HG03064 (cell line): ENCODE measurements at regions not wholly inside any gene's neighbourhood (a gene's known extent, or its start where the extent isn't known, plus 50 kb on each side); places are given as distances from the start of the nearest gene placed in this dataset.

Experiments used
- ATAC-seq: cut with Tn5 transposase; IDR thresholded peaks from one replicate; pipeline ENCODE4 v1.9.1; 2021; ENCODE audit warnings: low read depth; ENCODE audit not compliant: unreplicated experiment

DNA sequence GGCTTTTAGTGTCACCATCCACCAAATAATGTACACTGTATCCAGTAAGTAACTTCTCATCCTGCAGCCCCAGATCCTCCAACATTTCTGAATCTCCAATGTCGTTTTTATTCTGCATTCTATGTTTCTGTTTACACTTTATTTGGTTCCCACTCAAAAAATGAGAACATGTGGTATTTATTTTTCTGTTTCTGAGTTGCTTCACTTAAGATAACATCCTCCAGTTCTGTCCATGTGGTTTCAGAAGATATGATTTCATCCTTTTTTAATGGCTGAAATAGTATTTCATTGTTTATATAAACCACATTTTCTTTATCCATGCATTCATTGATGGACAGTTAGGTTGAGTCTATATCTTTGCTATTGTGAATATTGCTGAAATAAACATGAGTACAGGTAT lies 677.3 kb upstream of the FTMT start:
- no peak for ATAC-seq

DNA sequence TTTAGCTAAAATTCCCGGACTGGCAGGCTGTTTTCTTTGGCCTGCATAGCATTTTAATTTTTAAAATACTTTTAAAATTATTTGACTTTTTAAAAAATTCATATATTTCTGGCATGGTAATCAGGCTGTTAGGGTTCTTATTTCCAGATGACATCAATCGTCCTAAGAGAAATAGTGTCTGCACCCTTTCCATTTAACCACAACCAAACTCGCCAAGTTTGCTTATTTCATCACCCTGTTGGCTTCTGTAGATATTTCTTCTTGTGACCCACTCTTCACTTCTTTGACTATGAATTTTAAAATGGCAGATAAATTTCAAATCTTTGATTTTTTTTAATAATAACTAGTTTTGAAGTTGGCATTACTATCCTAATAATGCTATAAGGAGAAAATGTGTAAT lies 675.7 kb upstream of the FTMT start:
- ATAC-seq, result no peak

DNA sequence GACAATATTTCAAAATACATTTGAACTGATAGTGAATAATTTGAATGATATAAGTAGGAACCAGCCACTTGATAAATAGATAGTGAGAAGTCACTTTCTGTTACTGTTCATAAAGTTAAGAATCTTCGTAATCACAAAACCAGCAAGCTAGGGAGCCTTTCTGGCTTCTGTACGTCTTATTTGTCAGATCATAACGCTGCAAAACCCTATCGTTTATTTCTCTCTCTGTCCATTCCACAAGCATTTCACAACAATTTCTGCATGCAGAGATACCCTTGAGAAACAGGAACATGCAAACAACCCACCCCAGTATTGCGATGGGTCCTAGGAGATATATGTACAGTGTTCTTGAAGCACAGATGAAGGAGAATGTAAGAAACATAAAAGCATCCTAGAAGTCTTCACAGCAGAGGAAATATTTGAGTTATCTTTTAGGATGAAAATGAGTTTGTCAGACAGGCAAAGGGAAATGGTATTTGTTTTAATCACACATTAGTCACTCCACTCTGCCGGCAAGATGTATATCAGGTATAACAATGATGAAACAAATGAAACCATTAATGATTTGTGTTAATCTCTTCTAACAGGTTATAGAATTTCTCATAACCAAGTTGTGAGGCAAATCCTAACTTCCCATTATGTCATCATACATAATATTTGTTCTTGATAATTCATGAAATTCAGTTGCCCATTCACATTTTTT lies 668.7 kb upstream of the FTMT start:
- ATAC-seq, result no peak

DNA sequence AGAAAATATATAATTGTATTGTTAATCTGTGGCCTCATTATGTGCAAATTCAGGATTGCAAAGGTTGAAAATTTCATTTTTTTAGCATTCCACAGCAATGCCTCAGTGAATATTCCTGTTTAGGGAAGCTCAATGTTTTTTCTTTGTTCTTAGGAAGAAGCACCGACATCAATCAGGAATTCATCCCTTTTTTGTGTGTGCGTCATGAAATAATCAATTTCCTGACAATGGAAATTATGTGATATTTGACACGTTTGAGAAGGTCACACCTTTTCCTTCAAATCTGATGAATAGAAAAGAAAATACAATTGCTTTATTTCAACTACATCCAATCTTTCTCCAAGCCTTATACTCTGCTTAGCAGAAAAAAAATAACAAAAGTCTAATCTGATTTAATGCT lies 662.8 kb upstream of the FTMT start:
- ATAC-seq, result no peak

DNA sequence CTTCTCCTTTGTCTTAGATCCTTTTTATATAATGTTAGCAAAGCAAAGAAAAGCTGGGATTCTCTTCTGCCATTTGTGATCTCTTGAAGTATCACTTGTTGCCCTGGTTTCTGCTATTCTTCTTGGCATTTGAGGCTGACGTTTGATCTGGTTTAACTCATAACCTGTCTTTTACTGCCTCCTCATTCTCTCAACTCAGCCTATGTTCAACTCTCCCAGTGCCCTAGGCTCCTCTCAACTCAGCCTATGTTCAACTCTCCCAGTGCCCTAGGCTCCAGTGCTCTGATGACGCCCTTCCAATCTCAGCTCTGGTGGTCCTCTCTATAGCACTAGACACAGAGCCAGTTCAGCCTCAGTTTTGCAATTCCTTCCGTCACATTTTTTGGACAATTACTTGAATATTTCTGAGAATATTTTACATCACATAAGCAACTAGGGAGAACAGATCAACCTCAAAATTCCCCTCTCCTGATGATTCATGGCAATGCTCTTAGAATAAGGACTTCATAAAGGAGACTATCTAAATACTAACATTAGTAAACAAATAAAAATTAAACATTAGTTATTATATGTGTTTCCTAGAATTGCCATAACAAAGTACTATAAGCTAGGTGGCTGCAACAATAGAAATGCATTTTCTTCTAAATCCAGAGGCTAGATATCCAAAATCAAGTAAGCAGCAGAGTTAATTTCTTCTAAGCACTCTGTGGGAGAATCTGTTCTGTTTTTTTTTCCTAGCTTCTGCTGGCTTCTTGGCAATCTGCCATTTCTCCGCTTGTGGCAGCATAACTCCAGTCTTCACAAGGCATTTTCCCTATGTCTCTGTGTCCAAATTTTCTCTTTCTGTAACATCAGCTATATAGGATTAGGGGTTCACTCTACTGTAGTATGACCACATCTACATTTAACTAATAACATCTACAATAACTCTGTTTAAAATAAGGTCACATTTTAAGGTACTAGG lies 662.1 kb upstream of the FTMT start:
- no peak for ATAC-seq

DNA sequence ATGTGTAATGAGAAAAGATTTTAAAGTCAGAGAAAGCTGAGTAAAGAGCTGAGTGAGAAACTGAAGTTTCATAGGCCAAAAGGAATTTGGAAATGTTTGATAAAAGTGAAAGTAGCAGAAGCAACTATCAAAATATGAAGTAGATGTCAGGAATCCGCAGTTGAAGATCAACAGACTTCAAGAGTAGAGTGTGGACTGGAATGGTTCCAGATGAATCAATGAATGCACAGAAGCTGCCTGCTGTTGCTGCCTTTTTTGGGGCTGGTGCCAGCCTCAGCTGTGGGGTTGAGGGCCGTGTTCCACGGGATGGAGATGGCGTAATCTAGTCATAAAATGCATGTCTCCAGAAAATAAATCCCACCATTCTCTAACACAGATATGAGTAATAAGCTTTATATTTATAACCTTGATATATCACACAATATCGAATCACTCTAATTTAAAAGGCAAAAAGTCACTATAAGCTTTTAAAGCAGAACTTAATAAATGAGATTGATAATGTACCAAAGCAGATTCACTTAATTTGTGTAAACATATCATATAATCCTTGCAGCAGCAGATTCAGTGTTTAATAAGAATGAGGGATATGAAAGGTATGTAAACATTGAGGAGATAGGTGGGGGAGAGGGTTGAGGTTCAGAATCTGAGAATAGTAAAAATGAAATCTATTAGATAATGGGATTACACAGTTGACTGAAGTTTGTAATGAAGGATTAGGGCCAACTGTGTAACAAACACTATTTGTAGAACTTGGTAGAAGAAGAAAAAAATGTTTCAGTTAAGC lies 652.3 kb upstream of the FTMT start:
- ATAC-seq, result no peak

DNA sequence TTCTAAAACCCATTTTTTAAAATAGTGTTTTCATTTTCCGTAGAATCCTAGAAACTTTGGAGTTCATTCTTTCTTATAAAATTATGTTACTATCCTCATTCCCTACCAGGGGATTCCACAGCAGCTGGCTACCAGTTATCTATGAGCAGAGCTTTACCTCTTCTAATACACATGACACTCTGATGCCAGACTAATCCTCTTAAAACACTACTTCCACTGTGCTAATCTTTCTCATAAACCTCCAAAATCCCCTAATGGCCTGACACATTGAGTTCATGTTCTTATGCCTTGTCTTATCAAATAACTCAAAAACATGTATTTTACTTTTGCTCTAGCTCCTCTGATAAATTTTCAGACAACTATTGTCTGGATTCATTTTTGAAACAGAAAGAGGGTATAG lies 633.6 kb upstream of the FTMT start:
- no peak for ATAC-seq

DNA sequence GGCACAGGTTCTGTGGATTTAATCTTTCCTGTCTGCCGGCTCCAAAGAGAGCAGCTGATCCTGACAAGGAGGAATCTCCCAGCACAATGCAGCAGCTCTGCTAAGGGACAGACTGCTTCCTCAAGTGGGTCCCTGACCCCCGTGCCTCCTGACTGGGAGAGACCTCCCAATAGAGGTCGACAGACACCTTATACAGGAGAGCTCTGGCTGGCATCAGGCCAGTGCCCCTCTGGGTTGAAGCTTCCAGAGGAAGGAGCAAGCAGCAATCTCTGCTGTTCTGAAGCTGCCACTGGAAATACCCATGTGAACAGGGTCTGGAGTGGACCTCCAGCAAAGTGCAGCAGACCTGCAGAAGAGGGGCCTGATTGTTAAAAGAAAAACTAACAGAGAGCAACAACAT lies 630.2 kb upstream of the FTMT start:
- no peak for ATAC-seq

DNA sequence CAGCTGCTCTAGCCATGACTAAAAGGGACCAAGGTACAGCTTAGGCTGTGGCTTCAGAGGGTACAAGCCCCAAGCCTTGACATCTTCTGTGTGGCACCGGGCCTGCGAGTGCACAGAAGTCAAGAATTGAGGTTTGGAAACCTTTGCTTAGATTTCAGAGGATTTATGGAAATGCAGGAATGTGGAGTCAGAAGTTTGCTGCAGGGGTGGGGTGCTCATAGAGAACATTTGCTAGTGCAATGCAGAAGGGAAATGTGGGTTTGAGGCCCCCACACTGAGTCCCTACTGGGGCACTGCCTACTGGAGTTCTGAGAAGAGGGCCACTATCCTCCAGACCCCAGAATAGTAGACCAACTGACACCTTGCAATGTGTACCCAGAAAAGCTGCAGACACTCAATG lies 624.9 kb upstream of the FTMT start:
- no peak for ATAC-seq

DNA sequence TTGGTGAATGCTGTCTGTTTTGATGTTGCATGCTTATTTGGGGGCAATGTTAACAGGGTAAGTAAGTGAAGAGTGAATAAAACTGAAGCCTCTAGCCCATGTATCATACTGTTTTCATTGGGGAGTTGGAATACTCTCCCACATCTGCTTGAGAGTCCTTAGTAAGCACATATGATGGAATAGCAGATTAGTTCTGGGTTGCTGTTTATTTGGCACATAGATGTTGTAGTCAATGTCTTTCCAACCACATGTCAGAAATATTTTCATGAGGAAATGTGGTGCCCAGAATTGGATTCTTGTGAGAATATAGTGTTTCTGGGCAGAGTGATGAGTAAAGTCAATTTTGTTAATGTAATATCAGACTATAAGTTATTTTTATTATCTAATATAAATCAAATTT lies 611.7 kb upstream of the FTMT start:
- no peak for ATAC-seq

DNA sequence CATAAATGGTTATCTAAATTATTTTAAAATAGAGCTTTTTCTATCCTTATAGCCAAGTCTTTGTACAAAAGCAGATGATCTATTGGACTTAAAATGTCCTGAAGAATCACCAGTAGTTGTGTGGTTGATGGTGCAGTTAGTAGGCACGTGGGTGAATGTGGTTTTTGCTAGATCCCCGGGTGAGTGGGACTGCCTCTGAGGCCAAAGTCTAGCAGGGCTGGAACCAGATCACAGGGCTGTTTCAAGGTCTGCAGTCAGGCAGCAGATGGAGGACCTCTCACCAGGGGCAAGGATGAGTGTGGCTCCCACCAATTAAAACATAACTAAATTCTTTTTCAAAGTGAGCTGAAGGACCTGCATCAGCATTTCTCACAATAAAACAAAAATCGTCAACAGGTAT lies 604.7 kb upstream of the FTMT start:
- ATAC-seq, result no peak

DNA sequence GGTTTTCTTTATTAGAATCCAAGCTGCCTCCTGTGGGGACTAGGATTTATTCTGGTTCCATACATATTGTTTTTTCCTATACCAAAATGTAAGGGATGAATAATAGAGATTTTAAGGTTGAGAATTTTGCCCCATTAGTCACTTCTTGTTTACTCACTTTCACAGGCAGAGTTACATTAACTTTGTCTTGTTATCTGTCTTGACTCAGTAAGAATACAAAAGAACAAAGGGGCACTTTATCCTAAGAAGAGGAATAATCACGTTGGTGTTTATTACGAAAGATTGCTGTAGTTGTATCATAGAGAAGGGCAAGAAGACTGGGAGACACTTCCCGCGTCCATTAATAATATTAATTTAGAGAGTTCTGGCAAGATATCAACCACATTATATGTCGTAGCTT lies 599.7 kb upstream of the FTMT start:
- ATAC-seq, result no peak

DNA sequence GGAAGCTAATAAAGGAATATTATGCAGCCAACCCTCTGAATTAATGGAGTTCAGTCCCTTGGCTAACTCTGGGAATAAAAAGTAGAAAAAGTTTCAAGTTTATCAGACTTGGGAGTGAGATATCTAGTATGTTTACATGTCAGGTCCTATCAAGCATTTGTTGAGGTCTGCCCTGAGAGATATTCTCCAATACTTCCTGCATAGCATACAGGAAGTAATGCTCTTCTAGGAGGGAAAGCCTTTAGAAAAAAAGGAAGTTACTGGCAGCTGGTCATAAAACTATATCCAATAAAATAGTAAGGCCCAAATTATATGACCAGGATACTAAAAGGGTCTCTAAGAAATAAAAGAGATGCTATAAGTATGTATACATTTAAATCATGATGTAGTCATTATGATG lies 594.1 kb upstream of the FTMT start:
- ATAC-seq, result no peak

DNA sequence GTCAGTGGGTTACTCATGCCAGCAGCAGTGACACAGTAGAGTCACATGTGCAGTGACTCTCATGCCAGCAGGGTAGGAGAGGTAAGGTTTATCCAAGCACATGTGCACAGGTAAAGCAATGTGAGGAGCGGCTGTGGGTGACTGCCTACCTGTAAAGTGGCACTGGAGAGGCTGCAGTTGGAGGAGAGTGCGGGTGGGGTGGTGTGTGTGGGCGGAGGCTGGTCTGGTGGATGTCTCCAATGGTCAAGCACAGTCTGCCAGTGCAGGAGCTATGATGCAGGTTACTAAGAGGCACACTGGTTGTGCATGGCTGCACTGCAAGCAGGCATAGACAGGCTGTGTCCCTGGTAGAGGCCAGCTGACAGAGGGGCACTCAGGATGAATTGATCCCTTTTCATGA lies 588.2 kb upstream of the FTMT start:
- no peak for ATAC-seq

DNA sequence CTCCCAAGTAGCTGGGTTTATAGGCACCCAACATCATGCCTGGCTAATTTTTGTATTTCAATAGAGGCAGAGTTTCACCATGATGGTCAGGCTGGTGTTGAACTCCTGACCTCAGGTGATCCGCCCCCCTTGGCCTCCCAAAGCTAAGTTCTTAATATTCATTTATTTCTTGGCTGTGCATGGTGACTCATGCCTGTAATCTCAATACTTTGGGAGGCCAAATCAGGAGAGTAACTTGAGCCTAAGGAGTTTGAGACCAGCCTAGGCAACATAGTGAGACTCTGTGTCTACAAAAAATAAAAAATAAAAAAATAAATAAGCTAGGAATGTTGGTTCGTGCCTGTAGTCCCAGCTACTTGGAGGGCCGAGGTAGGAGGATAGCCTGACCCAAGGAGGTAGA lies 587.1 kb upstream of the FTMT start:
- no peak for ATAC-seq

DNA sequence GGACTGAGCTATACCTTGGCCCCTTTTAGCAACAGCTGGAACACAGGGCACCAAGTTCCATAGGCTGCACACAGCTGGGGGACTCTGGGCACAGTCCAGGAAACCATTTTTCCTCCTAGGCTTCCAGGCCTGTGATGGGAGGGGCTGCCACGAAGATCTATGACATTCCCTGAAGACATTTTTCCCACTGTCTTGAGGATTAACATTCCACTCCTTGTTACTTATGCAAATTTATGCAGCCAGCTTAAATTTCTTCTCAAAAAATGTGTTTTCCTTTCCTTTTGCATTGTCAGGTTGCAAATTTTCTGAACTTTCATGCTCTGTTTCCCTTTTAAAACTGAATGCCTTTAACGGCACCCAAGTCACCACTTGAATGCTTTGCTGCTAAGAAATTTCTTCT lies 580.1 kb upstream of the FTMT start:
- ATAC-seq, result no peak

DNA sequence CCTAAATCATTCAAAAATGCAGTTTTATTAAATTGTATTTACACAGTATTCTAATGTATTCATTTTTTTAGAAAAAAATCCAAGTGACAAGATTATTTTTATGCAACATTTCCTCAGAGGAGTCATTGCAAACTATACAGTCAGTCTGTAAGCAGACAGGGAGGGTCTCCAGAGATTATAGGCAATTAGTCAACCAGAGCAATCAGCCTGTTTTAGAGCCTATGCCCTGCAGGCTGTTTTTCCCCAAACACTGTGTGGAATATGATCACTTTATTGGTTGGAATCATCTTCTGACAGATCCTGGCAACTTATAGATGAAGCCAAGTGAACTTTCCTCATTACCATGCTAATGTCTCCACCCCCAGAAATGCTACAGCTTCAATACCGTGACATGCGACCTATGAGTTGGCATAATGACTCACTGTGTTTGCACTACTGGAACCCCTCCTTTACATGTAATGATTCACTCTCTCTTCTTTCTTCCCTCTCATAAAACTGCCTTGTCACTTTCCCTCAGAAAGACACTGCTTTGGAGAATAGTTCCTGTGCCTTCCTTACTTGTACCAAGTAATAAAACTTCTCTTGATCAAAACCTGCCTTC lies 577.7 kb upstream of the FTMT start:
- no peak for ATAC-seq

DNA sequence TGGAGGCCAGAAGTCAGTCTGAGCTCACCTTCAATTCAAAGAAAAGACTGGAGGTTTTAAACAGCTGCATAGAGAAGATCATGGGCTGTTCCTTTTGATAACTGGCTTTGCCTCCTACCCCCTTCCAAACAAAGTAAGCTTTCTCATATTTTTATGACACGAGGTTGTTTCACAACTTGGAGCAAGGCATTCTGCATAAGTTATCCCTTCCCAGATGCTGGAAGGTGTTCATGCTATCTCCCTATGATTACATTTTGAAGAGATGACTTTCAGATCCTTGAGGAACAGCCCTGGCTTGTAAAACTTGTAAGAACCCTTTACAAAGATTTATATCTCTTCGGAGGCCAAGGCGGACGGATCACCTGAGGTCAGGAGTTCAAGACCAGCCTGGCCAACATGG lies 571.9 kb upstream of the FTMT start:
- ATAC-seq, result no peak

DNA sequence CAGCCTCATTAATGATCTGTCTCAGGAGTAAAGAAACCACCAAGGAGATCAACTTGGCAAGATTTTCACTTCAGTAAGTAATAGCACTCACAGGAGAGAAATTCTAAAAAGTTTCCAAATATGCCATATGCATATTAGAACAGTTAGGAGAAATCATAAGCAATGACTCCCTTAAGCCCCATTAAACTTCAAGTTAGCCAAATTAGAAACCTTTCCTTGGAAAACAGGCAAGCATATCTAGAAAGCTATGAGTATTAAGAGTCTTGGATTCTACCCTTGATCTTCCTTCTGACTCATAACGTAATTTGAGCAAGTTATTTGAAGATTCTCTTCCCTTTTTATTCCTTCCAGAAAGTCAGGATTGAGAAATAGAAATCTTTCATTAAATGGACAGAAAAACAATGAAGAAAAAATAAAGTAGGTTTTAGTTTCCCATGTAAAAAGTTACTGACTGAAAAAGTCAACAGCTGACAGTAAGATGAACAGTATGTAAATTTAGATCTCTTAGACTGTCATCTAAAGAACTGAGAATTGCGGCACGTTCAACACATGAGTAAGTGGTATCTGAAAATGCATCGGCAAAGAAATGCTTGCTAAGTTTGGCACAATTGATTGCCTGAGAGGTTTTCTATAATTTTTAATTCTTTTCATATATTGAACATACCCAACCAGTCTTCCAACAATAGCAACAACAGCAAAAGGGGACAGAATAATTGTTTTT lies 565.7 kb upstream of the FTMT start:
- ATAC-seq, result no peak

DNA sequence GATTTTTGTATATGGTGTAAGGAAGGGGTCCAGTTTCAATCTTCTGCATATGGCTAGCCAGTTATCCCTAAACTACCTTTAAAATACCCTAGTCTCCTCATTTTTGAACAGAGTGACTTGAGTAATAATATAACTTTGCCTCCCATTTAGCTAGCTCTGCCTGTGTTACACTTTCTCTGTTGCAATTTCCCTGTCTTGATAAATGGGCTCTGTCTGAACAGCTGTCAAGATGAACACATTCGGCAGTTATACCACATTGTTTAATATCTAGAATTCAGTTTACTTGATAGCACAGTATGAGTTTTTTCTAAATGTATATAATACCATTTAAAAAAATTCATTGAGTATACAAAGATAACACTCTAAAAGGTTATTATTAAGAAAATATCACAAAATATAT lies 562.9 kb upstream of the FTMT start:
- no peak for ATAC-seq
